Endothelial cell of umbilical vein (primary cell): ENCODE measurements at regions not wholly inside any gene's neighbourhood (a gene's known extent, or its start where the extent isn't known, plus 50 kb on each side); places are given as distances from the start of the nearest gene placed in this dataset.

ENCODE experiments used
- BruUV-seq: library from RNA; stranded (reverse); fragments of 400-500 nt; replicated peaks from 2 replicates; lab custom pipeline; 2021; lab: Mats Ljungman, UMichigan
- CTCF ChIA-PET: fragments of 300-600, 350-600 bp; sonication (Branson Sonifier 250); formaldehyde crosslinking; loops from one replicate; lab custom pipeline; 2021; ENCODE audit warnings: antibody characterized with exemption, inconsistent platforms; lab: Charles Lee
- POLR2A ChIA-PET: fragments of 300-600, 350-600 bp; sonication (Branson Sonifier 250); formaldehyde crosslinking; loops from one replicate; lab custom pipeline; 2021; ENCODE audit warnings: antibody characterized with exemption, inconsistent platforms; lab: Charles Lee
- DNase-seq: peaks from one replicate; pipeline ENCODE4 v3.0.0-alpha.2; 2011; ENCODE audit warnings: low read depth, low spot score
- FAIRE-seq: peaks from 2 replicates; lab custom pipeline; 2011; peaks lifted over from hg19 to GRCh38; lab: Jason Lieb, UNC
- H2AFZ ChIP-seq: 2 replicates; pipeline ENCODE4 v1.6.0; 2012; ENCODE audit warnings: low read depth, low read length, control low read depth, inconsistent platforms
- H3K27ac ChIP-seq: 2 replicates; pipeline ENCODE4 v1.5.1; 2011; ENCODE audit warnings: low read depth, mild to moderate bottlenecking, control low read depth, low read length, moderate library complexity; ENCODE audit not compliant: insufficient read depth
- H3K27me3 ChIP-seq, 2 experiments: 2 replicates each; pipeline versions ENCODE4 v1.6.0 to v1.6.1; 2011; ENCODE audit warnings: low read length in 2 of 2, mixed read lengths in 1 of 2; ENCODE audit not compliant: control insufficient read depth in 2 of 2, insufficient read depth in 2 of 2
- H3K36me3 ChIP-seq, 2 experiments: 2 replicates in 1 of 2; 3 replicates in 1 of 2; pipeline ENCODE4 v1.5.1; 2011; ENCODE audit warnings: low read length in 2 of 2, mild to moderate bottlenecking in 1 of 2, moderate library complexity in 1 of 2; ENCODE audit not compliant: control insufficient read depth in 2 of 2, insufficient read depth in 2 of 2; ENCODE audit errors: extremely low read depth in 1 of 2
- H3K4me1 ChIP-seq: 3 replicates; pipeline ENCODE4 v1.5.1; 2011; ENCODE audit warnings: mild to moderate bottlenecking, low read length; ENCODE audit not compliant: control insufficient read depth, insufficient read depth; ENCODE audit errors: extremely low read depth
- H3K4me2 ChIP-seq: 2 replicates; pipeline ENCODE4 v1.6.1; 2011; ENCODE audit warnings: low read length, control low read depth, mixed read lengths; ENCODE audit not compliant: insufficient read depth
- H3K4me3 ChIP-seq, 3 experiments: fragments of 200-600 bp in 1 of 3; sonication (generic), shearing (Covaris generic) in 1 of 3; replicated peaks in 1 of 3; 2 replicates each; pipeline ENCODE4 v1.5.1; 2011 to 2016; ENCODE audit warnings: control low read depth in 3 of 3, low read length in 3 of 3, mild to moderate bottlenecking in 2 of 3, inconsistent platforms in 1 of 3, low read depth in 1 of 3, moderate library complexity in 1 of 3; ENCODE audit not compliant: insufficient read depth in 1 of 3
- H3K79me2 ChIP-seq: 2 replicates; pipeline ENCODE4 v1.6.0; 2012; ENCODE audit warnings: low read length, inconsistent platforms; ENCODE audit not compliant: control insufficient read depth, insufficient read depth
- H3K9ac ChIP-seq: replicated peaks from 2 replicates; pipeline ENCODE3; 2011; ENCODE audit warnings: low read length, control low read depth; ENCODE audit not compliant: insufficient read depth; ENCODE audit errors: extremely low read depth
- H3K9me1 ChIP-seq: replicated peaks from 3 replicates; pipeline ENCODE4 v1.6.0; 2011; ENCODE audit warnings: mild to moderate bottlenecking, low read length; ENCODE audit not compliant: control insufficient read depth, insufficient read depth; ENCODE audit errors: extremely low read depth
- H3K9me3 ChIP-seq: replicated peaks from 2 replicates; pipeline ENCODE4 v1.5.1; 2012; ENCODE audit warnings: low read length, inconsistent platforms; ENCODE audit not compliant: control insufficient read depth, insufficient read depth
- H4K20me1 ChIP-seq: replicated peaks from 2 replicates; pipeline ENCODE3; 2011; ENCODE audit warnings: mild to moderate bottlenecking, low read length; ENCODE audit not compliant: control insufficient read depth, insufficient read depth; ENCODE audit errors: extremely low read depth
- EZH2 ChIP-seq: IDR thresholded peaks from 2 replicates; pipeline ENCODE4 v1.6.1; 2012; ENCODE audit warnings: borderline replicate concordance, low read depth, mild to moderate bottlenecking, moderate library complexity, low read length, inconsistent platforms; ENCODE audit not compliant: severe bottlenecking
- FOS ChIP-seq: IDR thresholded peaks from 2 replicates; pipeline ENCODE4 v1.6.1; 2011; ENCODE audit warnings: mild to moderate bottlenecking, low read length, moderate library complexity, borderline replicate concordance; ENCODE audit not compliant: insufficient read depth
- GATA2 ChIP-seq: IDR thresholded peaks from 2 replicates; pipeline ENCODE4 v1.7.0; 2011; ENCODE audit warnings: low read depth, mild to moderate bottlenecking, moderate library complexity, mixed read lengths, low read length; ENCODE audit not compliant: insufficient read length, insufficient read depth
- JUN ChIP-seq: IDR thresholded peaks from 2 replicates; pipeline ENCODE4 v1.6.1; 2011; ENCODE audit warnings: borderline replicate concordance, low read depth; ENCODE audit not compliant: insufficient read length, insufficient read depth
- MYC ChIP-seq: IDR thresholded peaks from one replicate; pipeline ENCODE4 v1.6.1; 2011; ENCODE audit warnings: mild to moderate bottlenecking, low read depth, low read length
- POLR2A ChIP-seq: IDR thresholded peaks from 2 replicates; pipeline ENCODE4 v1.6.1; 2012; ENCODE audit warnings: low read depth, mild to moderate bottlenecking, control low read depth, low read length
- POLR2AphosphoS5 ChIP-seq: IDR thresholded peaks from 2 replicates; pipeline ENCODE4 v1.6.1; 2012; ENCODE audit warnings: low read depth, mild to moderate bottlenecking, control low read depth, low read length, moderate library complexity; ENCODE audit not compliant: insufficient read depth
- dilution Hi-C: fragments of 300-500 bp; cut with MboI; formaldehyde crosslinking; loops from one replicate; pipeline ENCODE4 v1.15.0; 2019; ENCODE audit warnings: low sequenced_read_pairs; ENCODE audit not compliant: extremely low pct_ligation_motif_present
- intact Hi-C: fragments of 100-400 bp; cut with micrococcal nuclease; formaldehyde crosslinking; loops from one replicate; pipeline ENCODE4 v1.10.0; 2022
- TF ChIP-seq, protein P1 (sequence below), 2 donors: IDR thresholded peaks; 1 replicate in 1 of 2; 2 replicates in 1 of 2; pipeline ENCODE4 v1.5.1; 2011; ENCODE audit warnings: low read length in 2 of 2, mild to moderate bottlenecking in 2 of 2, moderate library complexity in 2 of 2, control low read depth in 1 of 2, inconsistent platforms in 1 of 2, low read depth in 1 of 2; ENCODE audit not compliant: insufficient read depth in 1 of 2; ENCODE audit errors: extremely low read depth in 1 of 2
- TF ChIP-seq, protein P2 (sequence below): IDR thresholded peaks from 2 replicates; pipeline ENCODE4 v1.6.1; 2011; ENCODE audit not compliant: insufficient read depth, insufficient read length

DNA sequence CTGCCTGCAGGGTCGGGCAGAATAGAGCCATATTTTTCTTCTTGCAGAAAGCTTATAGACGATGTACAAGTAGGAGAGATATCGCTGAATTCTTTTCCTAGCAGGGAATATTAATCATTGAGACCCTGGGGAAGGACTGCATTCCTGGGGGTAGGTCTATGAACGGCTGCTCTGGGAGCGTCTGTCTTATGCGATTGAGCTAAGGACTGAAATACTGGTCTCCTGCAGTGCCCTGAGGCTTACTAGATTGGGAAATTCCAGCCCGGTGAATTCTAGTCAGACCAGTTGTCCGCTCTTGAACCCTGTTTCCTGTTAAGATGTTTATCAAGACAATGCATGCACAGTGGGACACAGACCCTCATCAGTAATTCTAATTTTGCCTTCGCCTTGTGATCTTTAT, 59.8 kb upstream of the UBAC2 start:
- intact Hi-C loops (no loop called here), dilution Hi-C loops (no loop called here)
- DNase-seq = no peak
- Histone ChIP-seq H3K4me2 (no peak overlapping the region), H3K9ac (no peak overlapping the region), H4K20me1 (no peaks in the 10 kb centered on the region), H2AFZ (no peak overlapping the region), H3K4me3 (no peak overlapping the region), H3K4me1 (no peaks in the 10 kb centered on the region), H3K79me2 (no peaks in the 10 kb centered on the region), H3K36me3 (no peaks in the 10 kb centered on the region), H3K27me3 (peaks cover 5 to 9% of the 10 kb centered on the region in 2 experiments), H3K9me3 (no peaks in the 10 kb centered on the region), H3K9me1 (no peaks in the 10 kb centered on the region), H3K27ac (no peak overlapping the region)
- TF ChIP-seq JUN = no peak
- no peak for TF ChIP-seq GATA2
- no peak for TF ChIP-seq FOS
- TF ChIP-seq, protein P1, sequence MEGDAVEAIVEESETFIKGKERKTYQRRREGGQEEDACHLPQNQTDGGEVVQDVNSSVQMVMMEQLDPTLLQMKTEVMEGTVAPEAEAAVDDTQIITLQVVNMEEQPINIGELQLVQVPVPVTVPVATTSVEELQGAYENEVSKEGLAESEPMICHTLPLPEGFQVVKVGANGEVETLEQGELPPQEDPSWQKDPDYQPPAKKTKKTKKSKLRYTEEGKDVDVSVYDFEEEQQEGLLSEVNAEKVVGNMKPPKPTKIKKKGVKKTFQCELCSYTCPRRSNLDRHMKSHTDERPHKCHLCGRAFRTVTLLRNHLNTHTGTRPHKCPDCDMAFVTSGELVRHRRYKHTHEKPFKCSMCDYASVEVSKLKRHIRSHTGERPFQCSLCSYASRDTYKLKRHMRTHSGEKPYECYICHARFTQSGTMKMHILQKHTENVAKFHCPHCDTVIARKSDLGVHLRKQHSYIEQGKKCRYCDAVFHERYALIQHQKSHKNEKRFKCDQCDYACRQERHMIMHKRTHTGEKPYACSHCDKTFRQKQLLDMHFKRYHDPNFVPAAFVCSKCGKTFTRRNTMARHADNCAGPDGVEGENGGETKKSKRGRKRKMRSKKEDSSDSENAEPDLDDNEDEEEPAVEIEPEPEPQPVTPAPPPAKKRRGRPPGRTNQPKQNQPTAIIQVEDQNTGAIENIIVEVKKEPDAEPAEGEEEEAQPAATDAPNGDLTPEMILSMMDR (IDR thresholded peaks at IDR 0.05; ENCODE audit: extremely low read depth in 1 of 2, insufficient read depth in 1 of 2, low read depth in 1 of 2, low read length in 2 of 2) = no peak
- no peak for TF ChIP-seq POLR2AphosphoS5
- ChIA-PET POLR2A (no interaction called here), CTCF (no interaction called here)
- no TSS peak for BruUV-seq
- no peak for FAIRE-seq

DNA sequence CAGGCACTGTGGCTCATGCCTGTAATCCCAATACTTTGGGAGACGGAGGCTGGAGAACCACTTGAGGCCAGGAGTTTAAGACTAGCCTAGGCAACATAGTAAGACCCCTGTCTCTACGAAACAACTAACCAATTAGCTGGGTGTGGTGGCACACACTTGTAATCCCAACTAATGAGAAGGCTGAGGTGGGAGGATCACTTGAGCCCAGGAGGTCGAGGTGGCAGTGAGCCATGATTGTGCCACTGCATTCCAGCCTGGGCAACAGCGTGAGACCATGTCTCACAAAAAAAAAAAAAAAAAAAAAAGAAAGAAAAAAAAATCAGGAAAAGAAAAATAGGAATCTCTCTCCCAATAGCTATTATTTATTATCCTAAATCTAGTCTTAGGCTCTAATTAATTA, 56.8 kb upstream of the UBAC2 start:
- ChIA-PET POLR2A (interaction anchor here (0.6 kb wide), 1 partner anchor 19 kb away, joined by 5 read pairs; no protein-coding TSS in a partner anchor), CTCF (interaction anchor here (0.7 to 1.5 kb wide), 2 partner anchors 9 to 14 kb away, joined by 3 to 8 read pairs; no protein-coding TSS in a partner anchor)
- TF ChIP-seq EZH2 = no peak
- TF ChIP-seq FOS = no peak
- no peak for TF ChIP-seq POLR2A
- no peak for TF ChIP-seq POLR2AphosphoS5
- no peak for TF ChIP-seq MYC
- TF ChIP-seq, protein P2, sequence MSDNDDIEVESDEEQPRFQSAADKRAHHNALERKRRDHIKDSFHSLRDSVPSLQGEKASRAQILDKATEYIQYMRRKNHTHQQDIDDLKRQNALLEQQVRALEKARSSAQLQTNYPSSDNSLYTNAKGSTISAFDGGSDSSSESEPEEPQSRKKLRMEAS = no peak
- TF ChIP-seq GATA2 = no peak
- TF ChIP-seq JUN = no peak
- TF ChIP-seq, protein P1 (IDR thresholded peaks at IDR 0.05; ENCODE audit: extremely low read depth in 1 of 2, insufficient read depth in 1 of 2, low read depth in 1 of 2, low read length in 2 of 2) = no peak
- dilution Hi-C loops (no loop called here), intact Hi-C loops (no loop called here)
- no peak overlapping the region for H3K4me2 ChIP-seq
- FAIRE-seq = no peak
- H3K27me3 ChIP-seq = peaks cover 4 to 7% of the 10 kb centered on the region in 2 experiments
- H3K4me3 ChIP-seq = no peak overlapping the region
- BruUV-seq = no TSS peak
- no peaks in the 10 kb centered on the region for H3K4me1 ChIP-seq
- H3K9me1 ChIP-seq = no peaks in the 10 kb centered on the region
- H2AFZ ChIP-seq = no peak overlapping the region
- H3K9ac ChIP-seq = no peak overlapping the region
- no peaks in the 10 kb centered on the region for H4K20me1 ChIP-seq
- H3K79me2 ChIP-seq = no peaks in the 10 kb centered on the region
- DNase-seq = no peak
- H3K9me3 ChIP-seq = no peaks in the 10 kb centered on the region
- no peaks in the 10 kb centered on the region for H3K36me3 ChIP-seq
- no peak overlapping the region for H3K27ac ChIP-seq
